ENCODE measurements at regions not wholly inside any gene's neighbourhood (a gene's known extent, or its start where the extent isn't known, plus 50 kb on each side); places are given as distances from the start of the nearest gene placed in this dataset.

DNA sequence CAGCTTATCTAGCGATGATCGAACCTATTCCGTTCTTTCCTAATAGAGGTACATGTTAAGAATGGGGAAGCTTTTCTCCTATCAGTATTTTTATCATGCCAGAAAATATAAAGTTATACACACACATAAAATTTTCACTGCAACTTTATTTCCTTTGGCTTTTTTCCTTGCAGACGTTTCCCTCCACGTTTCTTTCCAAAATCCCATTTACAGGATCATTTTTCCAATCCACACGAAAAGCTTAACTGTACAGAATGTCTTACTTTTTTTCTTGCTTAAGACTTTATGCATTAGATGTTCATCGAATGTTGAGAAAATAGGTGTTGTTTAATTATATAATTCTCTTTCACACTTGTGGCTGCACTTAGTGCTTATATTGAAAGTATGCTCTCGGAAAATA lies 62.9 kb upstream of the HDGFL1 start:
- intact Hi-C loops (cut with micrococcal nuclease) = no loop called here
- H3K9me2 ChIP-seq (ENCODE audit: insufficient read depth) = no peaks in the 10 kb centered on the region
- H3K79me2 ChIP-seq (ENCODE audit: insufficient read depth, low read length) = no peaks in the 10 kb centered on the region
- H4K20me1 ChIP-seq (ENCODE audit: insufficient read depth) = no peaks in the 10 kb centered on the region
- BruUV-seq (replicated peaks) = no TSS peak
- H3K9ac ChIP-seq (ENCODE audit: low read length) = no peak overlapping the region
- ChIA-PET CTCF (no interaction called here), POLR2A (no interaction called here), RAD21 (ENCODE audit: low non-redundant PET in 1 of 2, low total read pairs in 2 of 2, uncharacterized antibody in 2 of 2, unreplicated experiment in 2 of 2) (no interaction called here)
- no peak overlapping the region for H2AFZ ChIP-seq (ENCODE audit: low read depth, low read length, poor library complexity, severe bottlenecking)
- no peak overlapping the region for H3K4me3 ChIP-seq (replicated peaks in 1 of 2; ENCODE audit: low read depth in 1 of 2, low read length in 2 of 2)
- no peak for ATAC-seq
- no peak overlapping the region for H3K4me2 ChIP-seq (ENCODE audit: low read length)
- no peaks in the 10 kb centered on the region for H3K27me3 ChIP-seq (ENCODE audit: insufficient read depth, low read length)
- peaks cover 0 to 3% of the 10 kb centered on the region in 2 experiments; a peak in 1 of 4 replicates for H3K9me3 ChIP-seq (ENCODE audit: control insufficient read depth in 1 of 2, insufficient read depth in 1 of 2, low read depth in 1 of 2, low read length in 2 of 2)
- TF ChIP-seq, protein P1, sequence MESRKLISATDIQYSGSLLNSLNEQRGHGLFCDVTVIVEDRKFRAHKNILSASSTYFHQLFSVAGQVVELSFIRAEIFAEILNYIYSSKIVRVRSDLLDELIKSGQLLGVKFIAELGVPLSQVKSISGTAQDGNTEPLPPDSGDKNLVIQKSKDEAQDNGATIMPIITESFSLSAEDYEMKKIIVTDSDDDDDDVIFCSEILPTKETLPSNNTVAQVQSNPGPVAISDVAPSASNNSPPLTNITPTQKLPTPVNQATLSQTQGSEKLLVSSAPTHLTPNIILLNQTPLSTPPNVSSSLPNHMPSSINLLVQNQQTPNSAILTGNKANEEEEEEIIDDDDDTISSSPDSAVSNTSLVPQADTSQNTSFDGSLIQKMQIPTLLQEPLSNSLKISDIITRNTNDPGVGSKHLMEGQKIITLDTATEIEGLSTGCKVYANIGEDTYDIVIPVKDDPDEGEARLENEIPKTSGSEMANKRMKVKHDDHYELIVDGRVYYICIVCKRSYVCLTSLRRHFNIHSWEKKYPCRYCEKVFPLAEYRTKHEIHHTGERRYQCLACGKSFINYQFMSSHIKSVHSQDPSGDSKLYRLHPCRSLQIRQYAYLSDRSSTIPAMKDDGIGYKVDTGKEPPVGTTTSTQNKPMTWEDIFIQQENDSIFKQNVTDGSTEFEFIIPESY (IDR thresholded peaks at IDR 0.05; ENCODE audit: extremely low read depth, insufficient replicate concordance, low read length) = no peak
- no peak for TF ChIP-seq CEBPB (IDR thresholded peaks at IDR 0.05; ENCODE audit: low read depth)
- TF ChIP-seq ZNF274 (IDR thresholded peaks at IDR 0.05; ENCODE audit: low read depth, low read length) = no peak
- no peak for TF ChIP-seq POLR2AphosphoS5 (IDR thresholded peaks at IDR 0.05; ENCODE audit: low read depth, low read length)
- TF ChIP-seq, protein P2, sequence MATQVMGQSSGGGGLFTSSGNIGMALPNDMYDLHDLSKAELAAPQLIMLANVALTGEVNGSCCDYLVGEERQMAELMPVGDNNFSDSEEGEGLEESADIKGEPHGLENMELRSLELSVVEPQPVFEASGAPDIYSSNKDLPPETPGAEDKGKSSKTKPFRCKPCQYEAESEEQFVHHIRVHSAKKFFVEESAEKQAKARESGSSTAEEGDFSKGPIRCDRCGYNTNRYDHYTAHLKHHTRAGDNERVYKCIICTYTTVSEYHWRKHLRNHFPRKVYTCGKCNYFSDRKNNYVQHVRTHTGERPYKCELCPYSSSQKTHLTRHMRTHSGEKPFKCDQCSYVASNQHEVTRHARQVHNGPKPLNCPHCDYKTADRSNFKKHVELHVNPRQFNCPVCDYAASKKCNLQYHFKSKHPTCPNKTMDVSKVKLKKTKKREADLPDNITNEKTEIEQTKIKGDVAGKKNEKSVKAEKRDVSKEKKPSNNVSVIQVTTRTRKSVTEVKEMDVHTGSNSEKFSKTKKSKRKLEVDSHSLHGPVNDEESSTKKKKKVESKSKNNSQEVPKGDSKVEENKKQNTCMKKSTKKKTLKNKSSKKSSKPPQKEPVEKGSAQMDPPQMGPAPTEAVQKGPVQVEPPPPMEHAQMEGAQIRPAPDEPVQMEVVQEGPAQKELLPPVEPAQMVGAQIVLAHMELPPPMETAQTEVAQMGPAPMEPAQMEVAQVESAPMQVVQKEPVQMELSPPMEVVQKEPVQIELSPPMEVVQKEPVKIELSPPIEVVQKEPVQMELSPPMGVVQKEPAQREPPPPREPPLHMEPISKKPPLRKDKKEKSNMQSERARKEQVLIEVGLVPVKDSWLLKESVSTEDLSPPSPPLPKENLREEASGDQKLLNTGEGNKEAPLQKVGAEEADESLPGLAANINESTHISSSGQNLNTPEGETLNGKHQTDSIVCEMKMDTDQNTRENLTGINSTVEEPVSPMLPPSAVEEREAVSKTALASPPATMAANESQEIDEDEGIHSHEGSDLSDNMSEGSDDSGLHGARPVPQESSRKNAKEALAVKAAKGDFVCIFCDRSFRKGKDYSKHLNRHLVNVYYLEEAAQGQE (IDR thresholded peaks at IDR 0.05; ENCODE audit: low read depth) = no peak
- no peak overlapping the region for H3K27ac ChIP-seq (ENCODE audit: low read depth, low read length)
- H3K4me1 ChIP-seq (ENCODE audit: control insufficient read depth in 1 of 2, insufficient read depth in 2 of 2, low read length in 2 of 2) = no peaks in the 10 kb centered on the region
- no peak for DNase-seq (ENCODE audit: low read depth, low spot score)
- H3K36me3 ChIP-seq (ENCODE audit: control insufficient read depth in 1 of 2, insufficient read depth in 2 of 2, low read length in 2 of 2) = no peaks in the 10 kb centered on the region

Data from HCT116 (cell line).